ENCODE measurements at regions not wholly inside any gene's neighbourhood (a gene's known extent, or its start where the extent isn't known, plus 50 kb on each side); places are given as distances from the start of the nearest gene placed in this dataset.

GRCh38 chrX:147699061-147699460 is 212.7 kb upstream of the FMR1 start:
- DNase-seq: no peak

- no peak for DNase-seq
Measured at GRCh38 chrX:147710301-147710700, 201.4 kb upstream of the FMR1 start.

- DNase-seq: no peak
Measured at GRCh38 chrX:147733369-147733768, 178.3 kb upstream of the FMR1 start.

- no peak for DNase-seq
Measured at GRCh38 chrX:147735364-147735763, 176.4 kb upstream of the FMR1 start.

GRCh38 chrX:147736045-147736444 is 175.7 kb upstream of the FMR1 start:
- no peak for DNase-seq

GRCh38 chrX:147737690-147738089 is 174.0 kb upstream of the FMR1 start:
- DNase-seq: peak; percentile 4

- DNase-seq: no peak
Measured at GRCh38 chrX:147738265-147738664, 173.5 kb upstream of the FMR1 start.

GRCh38 chrX:147739196-147739595 is 172.5 kb upstream of the FMR1 start:
- no peak for DNase-seq

GRCh38 chrX:147741776-147742175 is 169.9 kb upstream of the FMR1 start:
- no peak for DNase-seq

- DNase-seq: no peak
Measured at GRCh38 chrX:147749308-147749707, 162.4 kb upstream of the FMR1 start.

- no peak for DNase-seq
Measured at GRCh38 chrX:147757750-147758149, 154.0 kb upstream of the FMR1 start.

GRCh38 chrX:147763131-147763530 is 148.6 kb upstream of the FMR1 start:
- no peak for DNase-seq

GRCh38 chrX:147764868-147765267 is 146.9 kb upstream of the FMR1 start:
- no peak for DNase-seq

GRCh38 chrX:147770858-147771257 is 140.9 kb upstream of the FMR1 start:
- no peak for DNase-seq

- no peak for DNase-seq
Measured at GRCh38 chrX:147776988-147777387, 134.7 kb upstream of the FMR1 start.

- DNase-seq: no peak
Measured at GRCh38 chrX:147779173-147779572, 132.5 kb upstream of the FMR1 start.

- no peak for DNase-seq
Measured at GRCh38 chrX:147781844-147782243, 129.9 kb upstream of the FMR1 start.

- no peak for DNase-seq
Measured at GRCh38 chrX:147788641-147789350, 122.9 kb upstream of the FMR1 start.

- no peak for DNase-seq
Measured at GRCh38 chrX:147800663-147801062, 111.1 kb upstream of the FMR1 start.

- peak; percentile 1 for DNase-seq
Measured at GRCh38 chrX:147803948-147804347, 107.8 kb upstream of the FMR1 start.

GRCh38 chrX:147811803-147812202 is 99.9 kb upstream of the FMR1 start:
- no peak for DNase-seq

GRCh38 chrX:147827070-147827469 is 84.6 kb upstream of the FMR1 start:
- no peak for DNase-seq

- no peak for DNase-seq
Measured at GRCh38 chrX:147828719-147829118, 83.0 kb upstream of the FMR1 start.

GRCh38 chrX:147832707-147833348 is 78.9 kb upstream of the FMR1 start:
- DNase-seq: no peak
